ENCODE measurements at regions not wholly inside any gene's neighbourhood (a gene's known extent, or its start where the extent isn't known, plus 50 kb on each side); places are given as distances from the start of the nearest gene placed in this dataset.

DNA sequence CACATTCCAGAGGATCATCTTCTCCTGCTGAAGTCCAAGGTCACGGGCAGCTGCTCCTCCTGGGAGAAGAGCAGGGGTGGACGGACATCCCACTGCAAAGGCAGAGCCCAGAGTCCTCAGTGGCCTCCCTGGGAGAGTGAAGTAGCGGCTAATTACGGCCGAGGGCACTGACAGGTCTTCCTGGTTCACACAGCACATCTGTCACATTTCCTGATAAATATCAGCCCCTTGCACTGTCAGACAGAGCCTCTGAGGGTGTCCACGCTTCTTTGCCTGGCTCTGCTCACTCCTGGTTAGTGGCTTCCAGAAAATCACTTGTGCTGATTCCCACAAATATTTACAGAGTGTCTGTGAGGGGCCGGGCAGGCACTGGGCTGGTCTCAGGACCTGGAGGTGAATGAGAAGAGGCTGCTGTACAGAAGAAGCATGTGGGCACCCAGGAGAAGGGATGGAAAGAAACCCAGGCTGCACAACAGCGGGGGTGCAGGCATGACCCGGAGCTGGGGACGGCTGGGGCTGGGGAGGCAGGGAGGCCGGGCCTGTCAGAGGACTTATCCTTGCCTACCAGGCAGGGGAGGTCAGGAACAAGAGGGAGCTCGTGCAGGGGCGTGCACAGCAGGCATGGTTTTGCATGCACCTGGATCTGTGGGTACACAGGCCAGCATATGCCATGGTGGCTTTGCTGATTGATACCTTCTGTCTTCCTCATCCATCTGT lies 258.2 kb upstream of the TNRC6C start:
- intact Hi-C loops (cut with DNase I; ENCODE audit: low total_unique reads): no loop called here
- Histone ChIP-seq H3K9me3 (peaks cover 9 to 32% (median 25%) of the 10 kb centered on the region in 4 donors), H3K27me3 (peaks cover 3 to 34% (median 24%) of the 10 kb centered on the region in 3 donors), H3K36me3 (no peaks in the 10 kb centered on the region), H3K4me1 (peaks cover 0 to 15% (median 6%) of the 10 kb centered on the region in 4 donors), H3K27ac (no peak overlapping the region), H3K4me3 (no peak overlapping the region)
- WGBS, 5 donors: 65 to 71% (median 69%) methylated on average over 12 to 13 of the region's 13 CpGs
- no peak for DNase-seq
- TF ChIP-seq, protein P1, sequence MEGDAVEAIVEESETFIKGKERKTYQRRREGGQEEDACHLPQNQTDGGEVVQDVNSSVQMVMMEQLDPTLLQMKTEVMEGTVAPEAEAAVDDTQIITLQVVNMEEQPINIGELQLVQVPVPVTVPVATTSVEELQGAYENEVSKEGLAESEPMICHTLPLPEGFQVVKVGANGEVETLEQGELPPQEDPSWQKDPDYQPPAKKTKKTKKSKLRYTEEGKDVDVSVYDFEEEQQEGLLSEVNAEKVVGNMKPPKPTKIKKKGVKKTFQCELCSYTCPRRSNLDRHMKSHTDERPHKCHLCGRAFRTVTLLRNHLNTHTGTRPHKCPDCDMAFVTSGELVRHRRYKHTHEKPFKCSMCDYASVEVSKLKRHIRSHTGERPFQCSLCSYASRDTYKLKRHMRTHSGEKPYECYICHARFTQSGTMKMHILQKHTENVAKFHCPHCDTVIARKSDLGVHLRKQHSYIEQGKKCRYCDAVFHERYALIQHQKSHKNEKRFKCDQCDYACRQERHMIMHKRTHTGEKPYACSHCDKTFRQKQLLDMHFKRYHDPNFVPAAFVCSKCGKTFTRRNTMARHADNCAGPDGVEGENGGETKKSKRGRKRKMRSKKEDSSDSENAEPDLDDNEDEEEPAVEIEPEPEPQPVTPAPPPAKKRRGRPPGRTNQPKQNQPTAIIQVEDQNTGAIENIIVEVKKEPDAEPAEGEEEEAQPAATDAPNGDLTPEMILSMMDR (IDR thresholded peaks at IDR 0.05): no peak
- TF ChIP-seq EP300 (IDR thresholded peaks at IDR 0.05) (no peak), POLR2A (IDR thresholded peaks at IDR 0.05) (no peak), POLR2AphosphoS5 (IDR thresholded peaks at IDR 0.05) (no peak)

- no peaks in the 10 kb centered on the region for H3K36me3 ChIP-seq
- no peak for DNase-seq
- WGBS, 5 donors: 66 to 75% (median 72%) methylated on average over 5 of the region's 5 CpGs
- H3K9me3 ChIP-seq: peaks cover 9 to 34% (median 27%) of the 10 kb centered on the region in 4 donors
- peaks cover 0 to 2% (median 0%) of the 10 kb centered on the region in 4 donors for H3K4me1 ChIP-seq
- intact Hi-C loops (cut with DNase I; ENCODE audit: low total_unique reads): no loop called here
- no peak overlapping the region for H3K27ac ChIP-seq
- peaks cover 1 to 17% (median 14%) of the 10 kb centered on the region in 3 donors for H3K27me3 ChIP-seq
- no peak for TF ChIP-seq POLR2A (IDR thresholded peaks at IDR 0.05)
- no peak for TF ChIP-seq POLR2AphosphoS5 (IDR thresholded peaks at IDR 0.05)
- TF ChIP-seq EP300 (IDR thresholded peaks at IDR 0.05): no peak
- TF ChIP-seq, protein P1 (IDR thresholded peaks at IDR 0.05): no peak
- H3K4me3 ChIP-seq: no peak overlapping the region
Measured at GRCh38 chr17:77701996-77702395, 256.5 kb upstream of the TNRC6C start.

- no peaks in the 10 kb centered on the region for H3K36me3 ChIP-seq
- TF ChIP-seq POLR2AphosphoS5 (IDR thresholded peaks at IDR 0.05): no peak
- peaks cover 9 to 34% (median 27%) of the 10 kb centered on the region in 4 donors for H3K9me3 ChIP-seq
- no peak overlapping the region for H3K4me3 ChIP-seq
- H3K27me3 ChIP-seq: peaks cover 0 to 4% (median 0%) of the 10 kb centered on the region in 3 donors
- H3K27ac ChIP-seq: no peak overlapping the region
- no peak for DNase-seq
- intact Hi-C loops (cut with DNase I; ENCODE audit: low total_unique reads): no loop called here
- no peaks in the 10 kb centered on the region for H3K4me1 ChIP-seq
- 71 to 79% (median 74%) methylated on average over 4 of the region's 4 CpGs for WGBS, 5 donors
Measured at GRCh38 chr17:77704048-77704815, 254.3 kb upstream of the TNRC6C start.

DNA sequence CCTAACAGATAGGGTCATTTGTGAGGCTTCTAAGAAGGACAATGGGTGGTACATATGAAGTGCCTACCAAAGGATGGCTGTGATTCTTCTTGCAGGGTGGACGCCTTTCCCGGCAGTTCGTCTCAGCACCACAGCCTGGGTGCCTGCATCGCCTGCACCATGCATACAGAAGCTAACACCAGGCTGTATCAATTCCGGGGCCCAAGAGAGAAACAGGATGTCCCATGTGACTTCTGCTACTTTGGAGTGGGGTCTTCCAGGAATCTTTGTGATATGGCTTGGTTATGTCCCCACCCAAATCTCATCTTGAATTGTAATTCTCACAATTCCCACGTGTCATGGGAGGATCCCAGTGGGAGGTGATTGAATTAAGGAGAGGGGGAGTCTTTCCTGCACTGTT lies 251.6 kb upstream of the TNRC6C start:
- WGBS, 5 donors: 61 to 84% (median 68%) methylated on average over 6 of the region's 6 CpGs

More for the DNA sequence above, 251.6 kb upstream of the TNRC6C start:
- H3K27ac ChIP-seq: no peak overlapping the region
- H3K36me3 ChIP-seq: no peaks in the 10 kb centered on the region
- H3K27me3 ChIP-seq: no peaks in the 10 kb centered on the region
- DNase-seq: no peak
- intact Hi-C loops (cut with DNase I; ENCODE audit: low total_unique reads): no loop called here
- TF ChIP-seq, protein P1 (IDR thresholded peaks at IDR 0.05): no peak
- H3K9me3 ChIP-seq: peaks cover 9 to 30% (median 25%) of the 10 kb centered on the region in 4 donors
- no peaks in the 10 kb centered on the region for H3K4me1 ChIP-seq
- no peak overlapping the region for H3K4me3 ChIP-seq

Measured in stomach (tissue), 8 donors.